Sigmoid colon (tissue), 4 donors: ENCODE measurements at regions not wholly inside any gene's neighbourhood (a gene's known extent, or its start where the extent isn't known, plus 50 kb on each side); places are given as distances from the start of the nearest gene placed in this dataset.

Experiments used
- CTCF ChIP-seq, 4 experiments: fragments of 450-650 bp in 3 of 4; fragments of 200-600 bp in 1 of 4; IDR thresholded peaks; one replicate each; pipeline ENCODE4 v1.5.1; 2016 to 2019; ENCODE audit warnings: antibody characterized with exemption in 4 of 4, mild to moderate bottlenecking in 3 of 4, moderate library complexity in 2 of 4
- EP300 ChIP-seq, 4 donors: sonication (generic); formaldehyde crosslinking; IDR thresholded peaks; one replicate each; pipeline ENCODE4 v1.6.1; 2017; ENCODE audit warnings: antibody characterized with exemption in 4 of 4
- POLR2A ChIP-seq, 2 donors: fragments of 450-650 bp; IDR thresholded peaks; one replicate each; pipeline ENCODE4 v1.6.1; 2016; ENCODE audit warnings: antibody characterized with exemption in 2 of 2, mild to moderate bottlenecking in 2 of 2, moderate library complexity in 2 of 2
- POLR2AphosphoS5 ChIP-seq, 4 donors: sonication (generic); formaldehyde crosslinking; IDR thresholded peaks; one replicate each; pipeline ENCODE4 v1.6.1; 2017; ENCODE audit warnings: antibody characterized with exemption in 4 of 4

DNA sequence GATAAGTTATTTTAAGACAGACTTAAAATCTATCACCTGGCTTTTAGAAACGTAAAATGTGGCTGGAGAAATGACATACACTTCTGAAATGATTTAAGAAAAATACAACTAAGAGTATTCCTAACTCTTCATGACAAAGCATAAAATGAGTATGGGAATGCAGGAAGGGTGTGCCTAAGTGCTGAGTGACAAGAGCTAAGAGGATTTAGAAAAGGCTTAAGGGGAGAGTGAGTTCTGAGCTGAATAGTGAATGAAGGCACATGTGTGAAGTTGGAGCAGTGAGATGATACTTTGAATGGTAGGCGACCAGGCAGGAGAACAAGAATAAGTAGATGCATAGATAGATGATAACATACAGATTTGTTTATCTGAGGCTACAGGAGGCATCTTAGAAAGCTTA, 458.3 kb upstream of the TENM3 start:
- TF ChIP-seq CTCF (IDR thresholded peaks at IDR 0.05) = no peak
- TF ChIP-seq POLR2A (IDR thresholded peaks at IDR 0.05) = no peak
- no peak for TF ChIP-seq POLR2AphosphoS5 (IDR thresholded peaks at IDR 0.05)
- no peak for TF ChIP-seq EP300 (IDR thresholded peaks at IDR 0.05)
